MM.1S (cell line): ENCODE measurements at regions not wholly inside any gene's neighbourhood (a gene's known extent, or its start where the extent isn't known, plus 50 kb on each side); places are given as distances from the start of the nearest gene placed in this dataset.

Experiments used
- DNase-seq: peaks from one replicate; pipeline ENCODE4 v3.0.0-alpha.2; 2015
- H2AFZ ChIP-seq: fragments of 300-600 bp; sonication (generic); 2 replicates; pipeline ENCODE4 v1.6.0; 2016; ENCODE audit warnings: antibody characterized with exemption, low read length
- H3F3A ChIP-seq: fragments of 300-600 bp; sonication (generic); 2 replicates; pipeline ENCODE4 v1.6.1; 2016; ENCODE audit warnings: mild to moderate bottlenecking, antibody characterized with exemption, low read length, moderate library complexity, mixed read lengths; ENCODE audit not compliant: insufficient read depth
- H3K27ac ChIP-seq: fragments of 300-600 bp; sonication (generic); 2 replicates; pipeline ENCODE4 v1.5.1; 2016; ENCODE audit warnings: mild to moderate bottlenecking, low read length
- H3K27me3 ChIP-seq: fragments of 300-600 bp; sonication (generic); replicated peaks from 2 replicates; pipeline ENCODE4 v1.6.0; 2016; ENCODE audit warnings: low read length; ENCODE audit not compliant: insufficient read depth
- H3K36me3 ChIP-seq: fragments of 300-600 bp; sonication (generic); replicated peaks from 2 replicates; pipeline ENCODE4 v1.6.1; 2016; ENCODE audit warnings: mild to moderate bottlenecking, low read length, mixed read lengths; ENCODE audit not compliant: insufficient read depth
- H3K4me1 ChIP-seq: fragments of 300-600 bp; sonication (generic); 2 replicates; pipeline ENCODE4 v1.6.1; 2016; ENCODE audit warnings: low read length, mixed read lengths
- H3K4me2 ChIP-seq: fragments of 300-600 bp; sonication (generic); 2 replicates; pipeline ENCODE4 v1.6.0; 2016; ENCODE audit warnings: low read depth, low read length
- H3K4me3 ChIP-seq: fragments of 300-600 bp; sonication (generic); 2 replicates; pipeline ENCODE4 v1.5.1; 2016; ENCODE audit warnings: low read length, mixed read lengths
- H3K79me2 ChIP-seq: fragments of 300-600 bp; sonication (generic); 2 replicates; pipeline ENCODE4 v1.6.1; 2016; ENCODE audit warnings: mixed run types, low read length, mixed read lengths
- H3K9ac ChIP-seq: fragments of 300-600 bp; sonication (generic); 2 replicates; pipeline ENCODE4 v1.6.1; 2016; ENCODE audit warnings: low read length, mixed read lengths
- H3K9me2 ChIP-seq: fragments of 300-600 bp; sonication (generic); replicated peaks from 2 replicates; pipeline ENCODE4 v1.6.1; 2016; ENCODE audit warnings: mild to moderate bottlenecking, low read length, mixed read lengths; ENCODE audit not compliant: insufficient read depth
- H3K9me3 ChIP-seq: fragments of 300-600 bp; sonication (generic); replicated peaks from 2 replicates; pipeline ENCODE4 v1.6.1; 2016; ENCODE audit warnings: mild to moderate bottlenecking, low read length, mixed read lengths; ENCODE audit not compliant: insufficient read depth
- H4K20me1 ChIP-seq: fragments of 300-600 bp; sonication (generic); 2 replicates; pipeline ENCODE4 v1.6.1; 2016; ENCODE audit warnings: mild to moderate bottlenecking, low read length, moderate library complexity, mixed read lengths; ENCODE audit not compliant: insufficient read depth
- EZH2 ChIP-seq: fragments of 300-600 bp; sonication (generic); optimal IDR thresholded peaks from 2 replicates; pipeline ENCODE3; 2017; ENCODE audit warnings: low read depth, mild to moderate bottlenecking, antibody characterized with exemption, low read length, mixed read lengths
- EZH2phosphoT487 ChIP-seq: fragments of 300-600 bp; sonication (generic); IDR thresholded peaks from 2 replicates; pipeline ENCODE4 v1.6.1; 2018; ENCODE audit warnings: antibody characterized with exemption, low read length
- TF ChIP-seq, protein P1 (sequence below): fragments of 300-600 bp; sonication (generic); IDR thresholded peaks from 2 replicates; pipeline ENCODE4 v1.5.1; 2016; ENCODE audit warnings: antibody characterized with exemption, low read length, mixed read lengths

- no peak for TF ChIP-seq EZH2phosphoT487
- TF ChIP-seq, protein P1, sequence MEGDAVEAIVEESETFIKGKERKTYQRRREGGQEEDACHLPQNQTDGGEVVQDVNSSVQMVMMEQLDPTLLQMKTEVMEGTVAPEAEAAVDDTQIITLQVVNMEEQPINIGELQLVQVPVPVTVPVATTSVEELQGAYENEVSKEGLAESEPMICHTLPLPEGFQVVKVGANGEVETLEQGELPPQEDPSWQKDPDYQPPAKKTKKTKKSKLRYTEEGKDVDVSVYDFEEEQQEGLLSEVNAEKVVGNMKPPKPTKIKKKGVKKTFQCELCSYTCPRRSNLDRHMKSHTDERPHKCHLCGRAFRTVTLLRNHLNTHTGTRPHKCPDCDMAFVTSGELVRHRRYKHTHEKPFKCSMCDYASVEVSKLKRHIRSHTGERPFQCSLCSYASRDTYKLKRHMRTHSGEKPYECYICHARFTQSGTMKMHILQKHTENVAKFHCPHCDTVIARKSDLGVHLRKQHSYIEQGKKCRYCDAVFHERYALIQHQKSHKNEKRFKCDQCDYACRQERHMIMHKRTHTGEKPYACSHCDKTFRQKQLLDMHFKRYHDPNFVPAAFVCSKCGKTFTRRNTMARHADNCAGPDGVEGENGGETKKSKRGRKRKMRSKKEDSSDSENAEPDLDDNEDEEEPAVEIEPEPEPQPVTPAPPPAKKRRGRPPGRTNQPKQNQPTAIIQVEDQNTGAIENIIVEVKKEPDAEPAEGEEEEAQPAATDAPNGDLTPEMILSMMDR = no peak
- TF ChIP-seq EZH2 = no peak
- no peak overlapping the region for H3K27ac ChIP-seq
- no peak overlapping the region for H3K9ac ChIP-seq
- H3F3A ChIP-seq = no peaks in the 10 kb centered on the region
- H3K4me1 ChIP-seq = no peaks in the 10 kb centered on the region
- H3K27me3 ChIP-seq = no peaks in the 10 kb centered on the region
- H3K4me2 ChIP-seq = no peak overlapping the region; the same call in 1 of the 2 replicates
- DNase-seq = peak; percentile 28
- no peaks in the 10 kb centered on the region for H3K9me3 ChIP-seq
- no peak overlapping the region for H2AFZ ChIP-seq
- H3K79me2 ChIP-seq = no peaks in the 10 kb centered on the region
- H3K36me3 ChIP-seq = no peaks in the 10 kb centered on the region
- H3K4me3 ChIP-seq = no peak overlapping the region
- no peaks in the 10 kb centered on the region for H3K9me2 ChIP-seq
- H4K20me1 ChIP-seq = no peaks in the 10 kb centered on the region
Measured at GRCh38 chr6:153591159-153591558, 447.9 kb upstream of the OPRM1 start.

GRCh38 chr6:153590411-153590810, 448.6 kb upstream of the OPRM1 start:
- Histone ChIP-seq H3K27me3 (no peaks in the 10 kb centered on the region), H3F3A (no peaks in the 10 kb centered on the region), H3K9me2 (no peaks in the 10 kb centered on the region), H3K4me3 (no peak overlapping the region), H3K4me1 (no peaks in the 10 kb centered on the region), H2AFZ (no peak overlapping the region), H3K9ac (no peak overlapping the region), H3K36me3 (no peaks in the 10 kb centered on the region), H3K9me3 (no peaks in the 10 kb centered on the region), H4K20me1 (no peaks in the 10 kb centered on the region), H3K27ac (no peak overlapping the region), H3K4me2 (no peak overlapping the region), H3K79me2 (no peaks in the 10 kb centered on the region)
- DNase-seq = no peak
- TF ChIP-seq, protein P1 = no peak
- no peak for TF ChIP-seq EZH2
- TF ChIP-seq EZH2phosphoT487 = no peak

DNA sequence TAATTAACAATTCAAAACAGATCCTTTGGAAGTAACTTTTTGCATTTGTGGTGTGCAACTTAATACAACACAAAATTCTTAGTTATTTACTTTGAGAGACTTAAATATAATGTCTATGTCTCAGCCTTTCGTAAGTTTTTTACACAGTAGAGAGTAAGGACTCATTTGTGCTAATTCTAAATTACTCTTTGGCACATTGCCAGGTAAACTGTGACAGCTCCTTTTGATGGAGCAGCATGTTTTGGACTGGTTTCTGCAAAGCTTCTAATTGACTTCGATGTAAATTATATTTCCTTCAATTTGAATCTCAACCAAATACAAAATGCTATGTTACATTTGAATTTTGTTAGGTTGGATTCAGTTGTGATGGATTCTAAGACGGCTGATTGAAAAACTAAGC, 450.7 kb upstream of the OPRM1 start:
- no peaks in the 10 kb centered on the region for H3K4me1 ChIP-seq
- H3K79me2 ChIP-seq = no peaks in the 10 kb centered on the region
- TF ChIP-seq EZH2phosphoT487 (no peak), EZH2 (no peak)
- TF ChIP-seq, protein P1 = no peak
- no peaks in the 10 kb centered on the region for H3K27me3 ChIP-seq
- no peaks in the 10 kb centered on the region for H4K20me1 ChIP-seq
- no peak overlapping the region for H3K4me2 ChIP-seq
- no peaks in the 10 kb centered on the region for H3K9me2 ChIP-seq
- H3F3A ChIP-seq = no peaks in the 10 kb centered on the region
- H3K4me3 ChIP-seq = no peak overlapping the region
- no peak overlapping the region for H3K27ac ChIP-seq
- H3K9me3 ChIP-seq = no peaks in the 10 kb centered on the region
- no peaks in the 10 kb centered on the region for H3K36me3 ChIP-seq
- no peak overlapping the region for H2AFZ ChIP-seq
- DNase-seq = no peak
- no peak overlapping the region for H3K9ac ChIP-seq
